OCI-LY1 (cell line): ENCODE measurements at regions not wholly inside any gene's neighbourhood (a gene's known extent, or its start where the extent isn't known, plus 50 kb on each side); places are given as distances from the start of the nearest gene placed in this dataset.

Source experiments
- H2AFZ ChIP-seq: fragments of 200-600 bp; sonication (generic), shearing (Covaris generic); 2 replicates; pipeline ENCODE4 v1.6.0; 2014; ENCODE audit warnings: antibody characterized with exemption, mild to moderate bottlenecking, low read length
- H3F3A ChIP-seq: fragments of 200-600 bp; sonication (generic), shearing (Covaris generic); 2 replicates; pipeline ENCODE4 v1.6.0; 2014; ENCODE audit warnings: mild to moderate bottlenecking, antibody characterized with exemption, low read length, moderate library complexity; ENCODE audit not compliant: insufficient read depth
- H3K27ac ChIP-seq: fragments of 200-600 bp; sonication (generic); 2 replicates; pipeline ENCODE4 v1.5.1; 2014; ENCODE audit warnings: low read length, mixed run types, mild to moderate bottlenecking, low read depth; ENCODE audit not compliant: poor library complexity, severe bottlenecking
- H3K27me3 ChIP-seq: fragments of 200-600 bp; sonication (generic); 2 replicates; pipeline ENCODE4 v1.6.0; 2014; ENCODE audit warnings: antibody characterized with exemption, mild to moderate bottlenecking, low read length, moderate library complexity; ENCODE audit not compliant: insufficient read depth
- H3K36me3 ChIP-seq: fragments of 200-600 bp; sonication (generic); 2 replicates; pipeline ENCODE4 v1.6.1; 2014; ENCODE audit warnings: mild to moderate bottlenecking, antibody characterized with exemption, low read length, moderate library complexity, mixed read lengths; ENCODE audit not compliant: insufficient read depth
- H3K4me1 ChIP-seq: fragments of 200-600 bp; sonication (generic); 2 replicates; pipeline ENCODE4 v1.5.1; 2014; ENCODE audit warnings: mild to moderate bottlenecking, low read length, moderate library complexity; ENCODE audit not compliant: insufficient read depth, severe bottlenecking
- H3K4me2 ChIP-seq: fragments of 200-600 bp; sonication (generic), shearing (Covaris generic); 2 replicates; pipeline ENCODE4 v1.6.1; 2014; ENCODE audit warnings: low read length
- H3K4me3 ChIP-seq: fragments of 200-600 bp; sonication (generic); 2 replicates; pipeline ENCODE4 v1.5.1; 2014; ENCODE audit warnings: low read length, low read depth, mild to moderate bottlenecking, mixed read lengths; ENCODE audit not compliant: poor library complexity, severe bottlenecking
- H3K79me2 ChIP-seq: fragments of 200-600 bp; shearing (Covaris generic); 2 replicates; pipeline ENCODE4 v1.6.1; 2016; ENCODE audit warnings: mixed run types, low read length, mixed read lengths; ENCODE audit not compliant: insufficient read depth
- H3K9ac ChIP-seq: fragments of 200-600 bp; sonication (generic), shearing (Covaris generic); 2 replicates; pipeline ENCODE4 v1.6.1; 2014; ENCODE audit warnings: mild to moderate bottlenecking, low read length, mixed read lengths
- H3K9me2 ChIP-seq: fragments of 200-600 bp; sonication (generic), shearing (Covaris generic); 2 replicates; pipeline ENCODE4 v1.6.1; 2014; ENCODE audit warnings: low read depth, mild to moderate bottlenecking, low read length, mixed read lengths
- H3K9me3 ChIP-seq: fragments of 200-600 bp; shearing (Covaris generic); 2 replicates; pipeline ENCODE4 v1.6.1; 2014; ENCODE audit warnings: low read length, mixed read lengths
- H4K20me1 ChIP-seq: fragments of 200-600 bp; sonication (generic), shearing (Covaris generic); 2 replicates; pipeline ENCODE4 v1.6.0; 2016; ENCODE audit warnings: mild to moderate bottlenecking, low read length; ENCODE audit not compliant: insufficient read depth
- CTCF ChIP-seq: fragments of 200-600 bp; sonication (generic), shearing (Covaris generic); IDR thresholded peaks from 2 replicates; pipeline ENCODE4 v1.5.1; 2017; ENCODE audit warnings: mild to moderate bottlenecking, antibody characterized with exemption, low read length, moderate library complexity, mixed read lengths
- EZH2 ChIP-seq: fragments of 200-600 bp; sonication (generic), shearing (Covaris generic); IDR thresholded peaks from 2 replicates; pipeline ENCODE4 v1.8.0; 2017; ENCODE audit warnings: borderline replicate concordance, mixed run types, mild to moderate bottlenecking, antibody characterized with exemption, low read length, moderate library complexity, mixed read lengths

GRCh38 chr14:97367278-97367677 is 570.1 kb downstream of the VRK1 start:
- no peaks in the 10 kb centered on the region for H3K4me1 ChIP-seq
- no peak overlapping the region for H2AFZ ChIP-seq
- no peaks in the 10 kb centered on the region for H3K79me2 ChIP-seq
- no peak for TF ChIP-seq EZH2
- no peak for TF ChIP-seq CTCF
- H3K9me2 ChIP-seq, result no peaks in the 10 kb centered on the region
- no peaks in the 10 kb centered on the region for H3F3A ChIP-seq
- H3K4me3 ChIP-seq, result no peak overlapping the region
- no peak overlapping the region for H3K27ac ChIP-seq
- no peaks in the 10 kb centered on the region for H4K20me1 ChIP-seq
- no peak overlapping the region for H3K4me2 ChIP-seq
- 0 out of 2 replicates have a peak, but pooled peaks cover 4% of the 10 kb centered on the region for H3K27me3 ChIP-seq
- no peaks in the 10 kb centered on the region for H3K9me3 ChIP-seq
- no peaks in the 10 kb centered on the region for H3K36me3 ChIP-seq
- no peak overlapping the region for H3K9ac ChIP-seq

- H3K4me3 ChIP-seq, result no peak overlapping the region
- H3K4me1 ChIP-seq, result no peaks in the 10 kb centered on the region
- no peak overlapping the region for H3K27ac ChIP-seq
- no peaks in the 10 kb centered on the region for H3K79me2 ChIP-seq
- H3K9ac ChIP-seq, result no peak overlapping the region
- H4K20me1 ChIP-seq, result no peaks in the 10 kb centered on the region
- no peaks in the 10 kb centered on the region for H3F3A ChIP-seq
- no peak overlapping the region for H2AFZ ChIP-seq
- H3K36me3 ChIP-seq, result no peaks in the 10 kb centered on the region
- 0 out of 2 replicates have a peak, but pooled peaks cover under 1% of the 10 kb centered on the region for H3K27me3 ChIP-seq
- no peaks in the 10 kb centered on the region for H3K9me3 ChIP-seq
- no peak for TF ChIP-seq CTCF
- no peak for TF ChIP-seq EZH2
- H3K4me2 ChIP-seq, result no peak overlapping the region
- no peaks in the 10 kb centered on the region for H3K9me2 ChIP-seq
Observed at GRCh38 chr14:97368049-97368448, 570.9 kb downstream of the VRK1 start.

GRCh38 chr14:97368900-97369564 is 571.9 kb downstream of the VRK1 start:
- Histone ChIP-seq H3K4me2 (no peak overlapping the region), H3K4me3 (no peak overlapping the region), H2AFZ (no peak overlapping the region), H3K4me1 (no peaks in the 10 kb centered on the region), H4K20me1 (no peaks in the 10 kb centered on the region), H3F3A (no peaks in the 10 kb centered on the region), H3K27ac (no peak overlapping the region), H3K36me3 (no peaks in the 10 kb centered on the region), H3K9me3 (no peaks in the 10 kb centered on the region), H3K79me2 (no peaks in the 10 kb centered on the region), H3K27me3 (no peaks in the 10 kb centered on the region), H3K9ac (no peak overlapping the region), H3K9me2 (no peaks in the 10 kb centered on the region)
- TF ChIP-seq EZH2 (no peak), CTCF (no peak)
